ENCODE measurements at regions not wholly inside any gene's neighbourhood (a gene's known extent, or its start where the extent isn't known, plus 50 kb on each side); places are given as distances from the start of the nearest gene placed in this dataset.

- H3K27ac ChIP-seq: no peak overlapping the region
- H3K4me1 ChIP-seq: no peaks in the 10 kb centered on the region
- DNase-seq (no peak), ATAC-seq (no peak)
- no peak overlapping the region for H3K4me3 ChIP-seq
- no peaks in the 10 kb centered on the region for H3K27me3 ChIP-seq
- no peaks in the 10 kb centered on the region for H3K36me3 ChIP-seq
- intact Hi-C loops (cut with DNase I): loop anchor here in 1 of 10 donors (10.0 kb wide), 1 partner anchor 72 kb away; no protein-coding TSS in a partner anchor
- TF ChIP-seq CTCF (IDR thresholded peaks at IDR 0.05): no peak
- no peaks in the 10 kb centered on the region for H3K9me3 ChIP-seq
- 54 to 67% methylated on average over 1 of the region's 1 CpG for WGBS, 2 donors
These were observed 173.6 kb upstream of the CACNA2D1 start for GRCh38 chr7:82617156-82617555.

GRCh38 chr7:82616059-82616728 lies 172.6 kb upstream of the CACNA2D1 start:
- H3K27ac ChIP-seq: peak overlapping the region in 1 of 10 donors; percentile 42
- H3K36me3 ChIP-seq: no peaks in the 10 kb centered on the region
- DNase-seq: no peak
- 77 to 84% methylated on average over 2 of the region's 2 CpGs for WGBS, 2 donors
- H3K27me3 ChIP-seq: no peaks in the 10 kb centered on the region
- H3K4me1 ChIP-seq: no peaks in the 10 kb centered on the region
- no peaks in the 10 kb centered on the region for H3K9me3 ChIP-seq
- no peak overlapping the region for H3K4me3 ChIP-seq
- intact Hi-C loops (cut with DNase I): loop anchor here in 1 of 10 donors (10.0 kb wide), 1 partner anchor 71 kb away; no protein-coding TSS in a partner anchor
- no peak for TF ChIP-seq CTCF (IDR thresholded peaks at IDR 0.05)
- ATAC-seq: peak in 2 of 8 donors; percentile 34 to 43

GRCh38 chr7:82615527-82615926 lies 171.9 kb upstream of the CACNA2D1 start:
- no peak for DNase-seq
- no peak overlapping the region for H3K4me3 ChIP-seq
- H3K4me1 ChIP-seq: no peaks in the 10 kb centered on the region
- no peaks in the 10 kb centered on the region for H3K36me3 ChIP-seq
- no peak for TF ChIP-seq CTCF (IDR thresholded peaks at IDR 0.05)
- peak in 3 of 8 donors; percentile 37 to 63 (median 55) for ATAC-seq
- peak overlapping the region in 1 of 10 donors; percentile 42 for H3K27ac ChIP-seq
- H3K27me3 ChIP-seq: no peaks in the 10 kb centered on the region
- peaks cover 0 to 4% (median 0%) of the 10 kb centered on the region in 11 donors for H3K9me3 ChIP-seq
- 64 to 65% methylated on average over 3 of the region's 3 CpGs for WGBS, 2 donors
- intact Hi-C loops (cut with DNase I): loop anchor here in 1 of 10 donors (10.0 kb wide), 1 partner anchor 71 kb away; no protein-coding TSS in a partner anchor

- ATAC-seq: no peak
- H3K4me1 ChIP-seq: no peaks in the 10 kb centered on the region
- H3K4me3 ChIP-seq: no peak overlapping the region
- TF ChIP-seq CTCF (IDR thresholded peaks at IDR 0.05): no peak
- no peaks in the 10 kb centered on the region for H3K27me3 ChIP-seq
- no peak for DNase-seq
- peaks cover 0 to 4% (median 0%) of the 10 kb centered on the region in 11 donors for H3K9me3 ChIP-seq
- H3K27ac ChIP-seq: no peak overlapping the region
- H3K36me3 ChIP-seq: no peaks in the 10 kb centered on the region
- intact Hi-C loops (cut with DNase I): loop anchor here in 6 of 10 donors (10.0 kb wide), 5 partner anchors 65 to 1125 kb away; no protein-coding TSS in a partner anchor
These were observed 166.2 kb upstream of the CACNA2D1 start for GRCh38 chr7:82609746-82610145.
